ENCODE measurements at regions not wholly inside any gene's neighbourhood (a gene's known extent, or its start where the extent isn't known, plus 50 kb on each side); places are given as distances from the start of the nearest gene placed in this dataset.

DNA sequence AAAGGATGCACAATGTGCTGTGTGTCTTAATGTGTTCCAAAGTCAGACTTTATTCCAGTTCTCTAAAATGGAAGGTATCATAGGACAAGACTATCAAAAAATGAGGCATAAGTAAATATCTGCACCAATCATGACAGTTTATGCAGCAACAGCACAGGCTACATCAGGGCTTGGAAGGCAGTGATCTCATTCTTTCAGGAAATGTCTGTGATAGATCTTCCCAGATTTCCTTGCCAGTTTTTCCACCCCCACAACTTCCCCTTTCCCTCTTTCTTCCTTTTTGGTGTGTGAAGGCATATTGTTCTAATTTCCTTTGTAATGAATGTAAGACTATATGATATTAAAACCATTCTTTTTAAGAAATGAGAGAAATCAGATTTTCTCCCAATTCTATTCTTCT, 326.7 kb downstream of the ATP23 start:
- peak; percentile 32 for DNase-seq (ENCODE audit: low read depth)

GRCh38 chr12:58269476-58269875, 328.1 kb downstream of the ATP23 start:
- no peak for DNase-seq (ENCODE audit: low read depth)

GRCh38 chr12:58270966-58271705, 329.8 kb downstream of the ATP23 start:
- DNase-seq (ENCODE audit: low read depth): no peak

DNA sequence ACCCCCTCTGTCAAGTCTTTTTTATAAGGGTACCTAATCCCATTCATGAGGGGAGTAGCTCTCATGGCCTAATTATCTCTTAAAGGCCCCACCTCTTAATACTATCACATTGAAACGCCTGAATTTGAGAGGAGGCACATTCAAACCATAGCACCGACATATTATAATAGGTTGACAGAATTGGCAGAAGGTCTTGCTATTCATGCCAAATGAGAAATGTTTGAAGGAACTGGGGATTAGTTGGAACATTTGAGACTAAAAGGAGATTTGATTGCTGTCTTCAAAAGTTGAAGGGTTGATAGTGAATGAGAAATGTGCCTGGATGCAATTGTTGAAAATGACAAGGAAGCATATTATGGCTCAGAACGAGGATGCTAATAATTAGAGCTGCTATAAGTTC, 331.1 kb downstream of the ATP23 start:
- no peak for DNase-seq (ENCODE audit: low read depth)

DNA sequence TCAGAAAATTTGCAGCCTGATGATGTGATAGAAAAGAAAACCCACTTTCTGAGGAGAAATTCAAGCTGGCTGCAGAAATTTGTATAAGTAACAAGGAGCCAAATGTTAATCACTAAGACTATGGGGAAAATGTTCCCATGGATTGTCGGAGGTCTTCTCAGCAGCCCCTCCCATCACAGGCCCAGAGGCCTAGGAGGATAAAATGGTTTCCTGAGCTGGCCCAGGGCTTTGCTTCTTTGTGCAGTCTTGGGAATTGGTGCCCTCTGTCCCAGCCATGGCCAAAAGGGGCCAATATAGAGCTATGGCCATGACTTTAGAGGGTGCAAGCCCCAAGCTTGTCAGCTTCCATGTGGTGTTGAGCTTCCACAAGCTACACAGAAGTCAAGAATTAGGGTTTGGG, 335.9 kb downstream of the ATP23 start:
- no peak for DNase-seq (ENCODE audit: low read depth)

GRCh38 chr12:58283553-58283952, 342.2 kb downstream of the ATP23 start:
- no peak for DNase-seq (ENCODE audit: low read depth)

GRCh38 chr12:58285551-58285950, 344.2 kb downstream of the ATP23 start:
- DNase-seq (ENCODE audit: low read depth): no peak

DNA sequence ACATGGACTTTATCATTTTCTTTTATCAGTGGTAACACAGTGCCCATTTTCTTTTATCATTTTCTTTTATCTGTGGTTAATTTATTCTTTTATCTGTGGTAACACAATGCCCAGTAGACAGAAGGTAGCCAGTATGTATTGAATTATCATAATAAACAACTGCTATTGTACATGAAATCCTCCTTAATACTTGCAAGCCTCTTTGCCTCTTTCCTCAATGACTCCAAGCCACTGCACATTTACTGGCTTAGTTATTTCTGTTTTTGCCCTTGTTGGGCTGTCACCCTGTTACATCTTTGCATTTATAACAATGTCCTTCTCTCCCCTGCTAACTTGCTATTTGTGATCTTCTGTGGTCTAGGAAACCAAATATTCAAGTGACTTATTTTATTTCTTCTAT, 345.0 kb downstream of the ATP23 start:
- DNase-seq (ENCODE audit: low read depth): no peak

- DNase-seq (ENCODE audit: low read depth): peak; percentile 88
Observed at GRCh38 chr12:58288190-58288589, 346.8 kb downstream of the ATP23 start.

GRCh38 chr12:58291106-58291505, 349.7 kb downstream of the ATP23 start:
- no peak for DNase-seq (ENCODE audit: low read depth)

DNA sequence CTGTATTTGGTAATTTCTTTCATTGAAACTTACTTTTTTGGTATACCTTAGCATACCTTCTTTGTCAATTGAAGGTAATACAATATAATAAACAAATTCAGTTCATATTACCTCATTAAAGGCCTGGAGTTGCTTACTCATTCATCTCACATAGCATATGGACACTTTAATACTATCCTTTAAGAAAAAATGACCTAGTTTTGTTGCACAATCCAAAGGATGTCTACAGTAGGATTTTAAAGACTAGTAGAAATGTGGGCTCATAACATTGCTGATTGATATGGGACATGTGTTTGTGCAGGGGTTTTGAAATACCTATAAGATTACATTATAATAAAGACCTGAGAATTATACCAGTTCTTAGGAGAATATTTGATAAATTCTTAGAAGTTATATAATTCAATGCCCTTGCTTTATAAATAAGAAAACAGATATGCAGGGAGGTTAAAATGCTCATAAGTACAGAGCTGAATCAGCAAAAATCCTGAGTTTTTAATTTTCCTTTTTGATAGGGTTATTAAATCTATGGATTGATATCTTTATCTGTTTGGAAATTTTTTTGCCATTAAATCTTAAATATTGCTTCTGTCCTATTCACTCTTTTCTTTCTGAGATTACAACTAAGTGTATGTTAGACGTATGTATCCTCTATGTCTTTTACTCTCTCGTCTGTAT, 352.1 kb downstream of the ATP23 start:
- no peak for DNase-seq (ENCODE audit: low read depth)

GRCh38 chr12:58295268-58295667, 353.9 kb downstream of the ATP23 start:
- DNase-seq (ENCODE audit: low read depth): no peak

DNA sequence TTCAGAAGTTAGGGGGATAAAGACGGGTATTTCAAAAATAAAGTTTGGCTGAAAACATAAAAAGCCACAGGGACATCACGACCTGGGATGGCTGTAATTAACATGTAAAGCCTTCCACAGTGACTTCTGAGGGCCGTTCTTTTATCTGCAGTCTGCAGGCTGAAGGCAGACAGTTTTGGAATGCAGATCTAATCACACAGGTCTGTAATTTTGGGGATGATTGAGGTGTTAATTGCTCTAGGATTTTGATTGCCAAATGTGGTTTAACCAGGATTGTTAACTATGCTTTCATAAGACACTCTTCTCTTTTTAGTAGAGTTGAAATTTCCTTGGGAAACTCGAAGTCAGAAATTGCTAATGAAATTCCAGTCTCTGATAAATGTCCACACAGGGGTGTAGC, 355.5 kb downstream of the ATP23 start:
- no peak for DNase-seq (ENCODE audit: low read depth)

- no peak for DNase-seq (ENCODE audit: low read depth)
Observed at GRCh38 chr12:58298803-58299202, 357.4 kb downstream of the ATP23 start.

- no peak for DNase-seq (ENCODE audit: low read depth)
Observed at GRCh38 chr12:58299371-58299770, 358.0 kb downstream of the ATP23 start.

- DNase-seq (ENCODE audit: low read depth): no peak
Observed at GRCh38 chr12:58301038-58301729, 359.8 kb downstream of the ATP23 start.

DNA sequence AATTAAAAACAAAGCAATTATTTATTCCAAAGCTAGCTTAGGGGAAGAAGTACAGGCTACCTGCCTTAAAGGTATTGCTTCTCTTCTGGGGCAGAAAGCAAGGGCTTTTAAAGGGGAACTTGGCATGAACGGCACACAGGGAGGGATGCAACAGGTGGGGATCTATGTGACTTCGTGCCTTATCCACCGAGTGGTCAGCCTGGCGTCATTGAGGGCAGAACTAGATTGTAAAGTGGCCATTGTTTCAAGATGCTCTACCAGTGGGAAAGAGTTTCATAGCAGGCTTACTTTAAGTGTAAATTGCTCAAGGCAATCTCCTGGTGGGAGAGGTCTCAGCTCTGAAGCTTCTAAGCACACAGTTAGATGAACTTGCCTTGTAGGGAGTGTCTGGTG, 360.4 kb downstream of the ATP23 start:
- no peak for DNase-seq (ENCODE audit: low read depth)

DNA sequence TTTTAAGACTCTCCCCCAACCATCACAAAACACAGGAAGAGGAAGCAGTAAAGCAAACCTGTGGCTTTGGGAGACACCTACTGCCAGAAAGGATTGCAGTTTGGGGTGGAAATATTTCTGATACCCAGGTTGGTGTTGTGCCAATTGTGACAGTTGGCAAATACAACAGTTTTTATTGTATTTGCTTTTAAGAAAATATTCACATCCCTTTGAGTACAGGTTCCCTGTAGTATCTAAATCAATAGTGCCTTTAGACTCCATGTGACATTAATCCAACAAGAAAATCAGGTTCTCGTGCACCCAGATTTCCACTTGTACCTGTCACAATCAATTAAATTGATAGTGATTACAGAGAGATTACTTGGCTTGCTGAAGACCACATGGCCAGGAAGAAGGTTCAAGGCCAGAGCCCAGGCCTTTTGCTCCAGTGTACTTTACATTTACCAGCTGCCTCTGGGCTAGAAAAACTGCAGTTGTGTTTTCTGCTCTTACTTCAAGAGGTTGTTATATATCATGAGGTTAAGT, 361.2 kb downstream of the ATP23 start:
- no peak for DNase-seq (ENCODE audit: low read depth)

- DNase-seq (ENCODE audit: low read depth): no peak
Observed at GRCh38 chr12:58306266-58307000, 365.1 kb downstream of the ATP23 start.

GRCh38 chr12:58309806-58310205, 368.4 kb downstream of the ATP23 start:
- no peak for DNase-seq (ENCODE audit: low read depth)

DNA sequence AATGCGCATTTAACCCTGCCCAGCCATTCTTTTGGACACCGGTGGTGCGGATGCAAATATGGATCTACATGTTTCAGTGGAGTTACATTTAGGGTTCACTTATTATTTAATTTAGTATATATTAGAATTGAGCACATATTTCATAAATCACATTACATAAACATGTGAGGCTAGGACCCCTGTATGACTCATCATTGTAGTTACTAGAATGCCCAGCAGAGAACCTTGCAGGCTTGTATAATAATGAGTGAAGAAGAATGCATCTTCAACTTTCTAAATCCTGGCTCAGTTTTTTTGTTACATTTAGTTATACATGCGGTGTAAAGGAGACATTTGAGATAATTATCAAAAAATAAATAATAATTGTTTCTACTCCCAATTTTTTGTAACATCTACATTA, 369.0 kb downstream of the ATP23 start:
- DNase-seq (ENCODE audit: low read depth): peak; percentile 40

All from fibroblast of gingiva (primary cell).